AG09319 (cell line): ENCODE measurements at regions not wholly inside any gene's neighbourhood (a gene's known extent, or its start where the extent isn't known, plus 50 kb on each side); places are given as distances from the start of the nearest gene placed in this dataset.
"Not testable (repeated sequence)": the region's sequence is repeated elsewhere in the genome, so short reads cannot be mapped to it uniquely, and the experiment has no call there.

Experiments
- DNase-seq: peaks from one replicate; pipeline ENCODE4 v3.0.0-alpha.2; 2010; ENCODE audit warnings: low read depth; ENCODE audit errors: extremely low read depth
- TF ChIP-seq, protein P1 (sequence below): IDR thresholded peaks from 2 replicates; pipeline ENCODE4 v1.5.1; 2011; ENCODE audit warnings: low read depth, mild to moderate bottlenecking, inconsistent platforms, low read length, moderate library complexity

DNA sequence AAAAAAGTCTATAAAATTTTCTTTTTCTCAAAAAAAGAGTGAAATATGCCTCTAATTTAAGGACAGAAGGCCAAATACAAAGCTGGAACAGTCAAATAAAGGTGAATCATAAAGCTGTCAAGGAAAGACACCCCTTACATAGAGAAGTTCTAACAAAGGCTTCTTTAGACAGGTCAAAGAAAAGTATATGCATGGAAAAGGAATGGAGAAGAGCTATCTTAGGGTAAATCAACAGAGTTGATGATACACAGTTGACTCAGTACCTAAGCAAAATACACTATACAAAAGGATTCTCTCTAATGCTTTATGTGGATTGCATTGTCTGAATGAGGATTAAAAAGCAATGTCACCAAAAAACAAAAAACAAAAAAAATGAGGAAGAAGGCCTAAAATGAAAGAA is 214.8 kb downstream of the TXNL1 start:
- TF ChIP-seq, protein P1, sequence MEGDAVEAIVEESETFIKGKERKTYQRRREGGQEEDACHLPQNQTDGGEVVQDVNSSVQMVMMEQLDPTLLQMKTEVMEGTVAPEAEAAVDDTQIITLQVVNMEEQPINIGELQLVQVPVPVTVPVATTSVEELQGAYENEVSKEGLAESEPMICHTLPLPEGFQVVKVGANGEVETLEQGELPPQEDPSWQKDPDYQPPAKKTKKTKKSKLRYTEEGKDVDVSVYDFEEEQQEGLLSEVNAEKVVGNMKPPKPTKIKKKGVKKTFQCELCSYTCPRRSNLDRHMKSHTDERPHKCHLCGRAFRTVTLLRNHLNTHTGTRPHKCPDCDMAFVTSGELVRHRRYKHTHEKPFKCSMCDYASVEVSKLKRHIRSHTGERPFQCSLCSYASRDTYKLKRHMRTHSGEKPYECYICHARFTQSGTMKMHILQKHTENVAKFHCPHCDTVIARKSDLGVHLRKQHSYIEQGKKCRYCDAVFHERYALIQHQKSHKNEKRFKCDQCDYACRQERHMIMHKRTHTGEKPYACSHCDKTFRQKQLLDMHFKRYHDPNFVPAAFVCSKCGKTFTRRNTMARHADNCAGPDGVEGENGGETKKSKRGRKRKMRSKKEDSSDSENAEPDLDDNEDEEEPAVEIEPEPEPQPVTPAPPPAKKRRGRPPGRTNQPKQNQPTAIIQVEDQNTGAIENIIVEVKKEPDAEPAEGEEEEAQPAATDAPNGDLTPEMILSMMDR, result no peak
- no peak for DNase-seq

DNA sequence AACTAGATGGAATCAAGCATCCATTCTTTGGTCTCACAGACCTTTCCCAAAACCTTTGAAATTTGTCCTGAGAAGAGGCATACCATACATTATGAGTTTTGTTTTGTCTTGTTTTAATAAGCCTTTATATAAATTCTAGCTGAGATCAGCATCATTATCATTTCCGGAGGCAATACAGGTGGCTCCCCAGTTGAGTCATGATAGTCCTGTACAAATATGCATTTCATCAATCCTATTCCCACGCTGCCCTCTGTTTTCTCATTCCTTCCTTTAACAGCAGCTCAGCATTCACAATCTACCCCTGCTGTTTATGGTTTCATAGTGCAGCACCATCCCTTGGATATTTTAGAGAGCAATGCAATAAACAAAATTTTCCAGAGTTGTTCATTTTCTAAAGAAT is 216.7 kb downstream of the TXNL1 start:
- TF ChIP-seq, protein P1, result no peak
- DNase-seq, result no peak

DNA sequence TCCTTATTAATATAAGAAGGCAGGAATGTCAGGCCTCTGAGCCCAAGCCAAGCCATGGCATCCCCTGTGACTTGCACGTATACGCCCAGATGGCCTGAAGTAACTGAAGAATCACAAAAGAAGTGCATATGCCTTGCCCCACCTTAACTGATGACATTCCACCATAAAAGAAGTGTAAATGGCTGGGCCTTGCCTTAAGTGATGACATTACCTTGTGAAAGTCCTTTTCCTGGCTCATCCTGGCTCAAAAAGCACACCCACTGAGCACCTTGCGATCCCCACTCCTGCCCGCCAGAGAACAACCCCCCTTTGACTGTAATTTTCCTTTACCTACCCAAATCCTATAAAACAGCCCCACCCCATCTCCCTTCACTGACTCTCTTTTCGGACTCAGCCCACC is 217.5 kb downstream of the TXNL1 start:
- DNase-seq, result not testable (repeated sequence)

DNA sequence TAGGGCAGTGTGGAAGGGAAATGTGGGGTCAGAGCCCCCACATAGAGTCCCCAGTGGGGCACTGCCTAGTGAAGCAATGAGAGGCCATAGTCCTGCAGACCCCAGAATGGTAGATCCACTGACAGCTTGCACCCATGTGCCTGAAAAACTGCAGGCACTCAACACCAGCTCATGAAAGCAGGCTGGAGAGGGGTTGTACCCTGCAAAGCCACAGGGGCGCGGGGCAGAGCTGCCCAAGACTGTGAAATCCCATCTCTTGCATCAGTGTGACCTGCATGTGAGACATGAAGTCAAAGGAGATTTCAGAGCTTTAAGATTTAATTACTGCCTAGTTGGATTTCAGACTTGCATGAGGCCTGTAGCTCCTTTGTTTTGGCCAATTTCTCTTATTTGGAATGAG is 224.0 kb downstream of the TXNL1 start:
- TF ChIP-seq, protein P1, result no peak
- no peak for DNase-seq

DNA sequence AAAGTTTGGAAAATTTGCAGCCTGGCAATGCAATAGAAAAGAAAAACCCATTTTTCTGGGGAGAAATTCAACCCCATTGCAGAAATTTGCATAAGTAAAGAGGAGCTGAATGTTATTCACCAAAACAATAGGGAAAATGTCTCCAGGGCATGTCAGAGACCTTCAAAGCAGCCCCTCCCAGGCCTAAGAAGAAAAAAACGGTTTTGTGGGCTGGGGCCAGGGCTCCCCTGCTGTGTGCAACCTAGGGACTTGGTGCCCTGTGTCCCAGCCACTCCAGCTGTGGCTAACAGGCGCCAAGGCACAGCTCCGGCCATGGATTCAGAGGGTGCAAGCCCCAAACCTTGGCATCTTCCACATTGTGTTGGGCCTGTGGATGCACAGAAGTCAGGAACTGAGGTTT is 224.5 kb downstream of the TXNL1 start:
- no peak for DNase-seq
- TF ChIP-seq, protein P1, result no peak

DNA sequence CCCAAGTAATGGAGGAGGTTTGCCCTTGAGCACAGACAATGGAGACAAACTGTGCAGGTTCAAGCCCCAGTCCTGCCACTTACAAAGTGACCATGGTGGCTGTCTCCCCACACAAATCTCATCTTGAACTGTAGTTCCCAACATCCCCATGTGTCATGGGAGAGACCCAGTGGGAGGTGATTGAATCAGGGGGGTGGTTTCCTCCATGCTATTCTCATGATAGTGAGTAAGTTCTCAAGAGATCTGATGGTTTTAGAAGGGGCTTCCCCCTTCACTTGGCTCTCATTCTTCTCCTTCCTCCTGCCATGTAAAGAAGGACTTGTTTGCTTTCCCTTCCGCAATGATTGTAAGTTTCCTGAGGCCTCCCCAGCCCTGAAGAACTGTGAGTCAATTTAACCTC is 225.4 kb downstream of the TXNL1 start:
- no peak for DNase-seq
- TF ChIP-seq, protein P1, result no peak

DNA sequence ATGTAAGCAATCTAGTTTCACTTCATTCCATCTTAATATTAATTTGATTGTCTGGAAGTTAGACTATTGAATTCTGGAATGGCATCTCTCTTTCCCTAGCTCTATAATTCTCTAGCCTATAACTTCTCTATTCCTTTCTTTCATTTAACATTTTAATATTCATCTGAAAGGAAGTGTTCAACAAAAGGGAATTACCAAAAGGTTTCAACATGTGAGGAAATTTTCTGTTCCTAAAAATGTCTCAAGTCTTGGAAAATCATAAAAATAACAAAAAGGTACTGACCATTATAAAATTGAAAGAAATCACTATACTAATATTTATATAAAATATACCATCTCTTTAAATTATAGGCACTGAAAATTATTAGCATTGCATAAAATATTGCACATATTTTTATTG is 228.7 kb downstream of the TXNL1 start:
- TF ChIP-seq, protein P1, result no peak
- DNase-seq, result no peak

DNA sequence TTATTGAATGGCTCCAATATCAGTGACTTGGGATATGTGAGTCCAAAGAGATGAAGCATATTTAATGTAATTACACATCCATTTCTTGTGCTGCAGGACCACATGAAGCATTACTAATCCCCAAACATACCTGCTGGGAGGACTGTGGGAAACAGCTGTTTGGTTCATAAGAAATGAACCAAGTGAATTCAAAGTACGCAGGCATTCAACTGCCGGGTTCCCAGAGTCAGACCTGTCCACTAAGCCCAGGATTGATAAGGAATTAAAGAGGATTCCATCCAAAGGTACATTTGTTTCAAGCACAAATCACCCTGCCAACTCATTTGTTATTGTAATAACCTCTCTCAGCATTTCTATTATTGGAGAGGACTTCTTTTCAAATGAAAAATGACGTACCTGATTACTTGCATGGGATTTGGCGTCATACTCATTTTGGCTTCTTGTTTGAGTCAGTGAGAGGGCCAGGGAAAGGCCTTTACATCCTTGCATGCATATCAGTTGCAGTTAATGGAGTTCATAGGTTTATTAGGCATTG is 230.7 kb downstream of the TXNL1 start:
- no peak for DNase-seq
- TF ChIP-seq, protein P1, result no peak
